HFFc6 (cell line): ENCODE measurements at regions not wholly inside any gene's neighbourhood (a gene's known extent, or its start where the extent isn't known, plus 50 kb on each side); places are given as distances from the start of the nearest gene placed in this dataset.

ENCODE experiments used
- DNase-seq: peaks from one replicate; pipeline ENCODE4 v3.0.0-alpha.2; 2018
- H3K27ac Mint-ChIP-seq: 2 replicates; pipeline ENCODE4 v1.8.0; 2020; ENCODE audit warnings: mild to moderate bottlenecking, mixed read lengths
- H3K27me3 Mint-ChIP-seq: 2 replicates; pipeline ENCODE4 v1.8.0; 2021; ENCODE audit warnings: mild to moderate bottlenecking, moderate library complexity, mixed read lengths; ENCODE audit not compliant: insufficient read depth
- H3K36me3 Mint-ChIP-seq: 2 replicates; pipeline ENCODE4 v1.8.0; 2021; ENCODE audit warnings: low read depth, mixed read lengths
- H3K4me1 Mint-ChIP-seq: 2 replicates; pipeline ENCODE4 v1.8.0; 2020; ENCODE audit warnings: low read depth, mixed read lengths
- H3K4me3 Mint-ChIP-seq: 2 replicates; pipeline ENCODE4 v1.8.0; 2020; ENCODE audit warnings: mild to moderate bottlenecking, moderate library complexity, mixed read lengths
- H3K9me3 Mint-ChIP-seq: 2 replicates; pipeline ENCODE4 v1.8.0; 2020; ENCODE audit warnings: mild to moderate bottlenecking, mixed read lengths
- TF ChIP-seq, protein P1 (sequence below): fragments of 200-600 bp; sonication (generic); IDR thresholded peaks from 2 replicates; pipeline ENCODE4 v1.5.0; 2021; ENCODE audit warnings: antibody characterized with exemption, mild to moderate bottlenecking

DNA sequence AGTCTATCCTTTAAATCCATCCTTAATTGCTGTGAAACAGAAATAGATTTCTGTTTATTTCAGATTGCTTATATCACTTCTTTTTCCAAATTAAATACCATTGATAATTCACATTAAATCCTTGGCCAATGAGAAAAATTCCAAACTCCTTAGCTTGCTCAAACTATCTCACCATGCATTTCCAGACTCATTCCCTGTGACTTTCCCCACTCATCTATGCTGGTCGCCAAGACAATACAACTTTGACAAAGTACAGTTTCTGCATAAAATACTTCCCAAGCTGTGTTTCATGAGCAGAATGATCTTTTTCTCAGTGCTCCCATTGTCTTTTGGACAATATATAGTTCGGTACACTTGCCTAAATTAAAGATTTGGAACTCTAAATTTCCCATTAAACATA, 575.6 kb downstream of the CPS1 start:
- Mint-ChIP-seq H3K36me3 (no peaks in the 10 kb centered on the region), H3K4me1 (no peaks in the 10 kb centered on the region), H3K27ac (no peak overlapping the region), H3K9me3 (peaks cover 15% of the 10 kb centered on the region), H3K4me3 (no peak overlapping the region), H3K27me3 (no peaks in the 10 kb centered on the region)
- DNase-seq = no peak
- TF ChIP-seq, protein P1, sequence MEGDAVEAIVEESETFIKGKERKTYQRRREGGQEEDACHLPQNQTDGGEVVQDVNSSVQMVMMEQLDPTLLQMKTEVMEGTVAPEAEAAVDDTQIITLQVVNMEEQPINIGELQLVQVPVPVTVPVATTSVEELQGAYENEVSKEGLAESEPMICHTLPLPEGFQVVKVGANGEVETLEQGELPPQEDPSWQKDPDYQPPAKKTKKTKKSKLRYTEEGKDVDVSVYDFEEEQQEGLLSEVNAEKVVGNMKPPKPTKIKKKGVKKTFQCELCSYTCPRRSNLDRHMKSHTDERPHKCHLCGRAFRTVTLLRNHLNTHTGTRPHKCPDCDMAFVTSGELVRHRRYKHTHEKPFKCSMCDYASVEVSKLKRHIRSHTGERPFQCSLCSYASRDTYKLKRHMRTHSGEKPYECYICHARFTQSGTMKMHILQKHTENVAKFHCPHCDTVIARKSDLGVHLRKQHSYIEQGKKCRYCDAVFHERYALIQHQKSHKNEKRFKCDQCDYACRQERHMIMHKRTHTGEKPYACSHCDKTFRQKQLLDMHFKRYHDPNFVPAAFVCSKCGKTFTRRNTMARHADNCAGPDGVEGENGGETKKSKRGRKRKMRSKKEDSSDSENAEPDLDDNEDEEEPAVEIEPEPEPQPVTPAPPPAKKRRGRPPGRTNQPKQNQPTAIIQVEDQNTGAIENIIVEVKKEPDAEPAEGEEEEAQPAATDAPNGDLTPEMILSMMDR = no peak

DNA sequence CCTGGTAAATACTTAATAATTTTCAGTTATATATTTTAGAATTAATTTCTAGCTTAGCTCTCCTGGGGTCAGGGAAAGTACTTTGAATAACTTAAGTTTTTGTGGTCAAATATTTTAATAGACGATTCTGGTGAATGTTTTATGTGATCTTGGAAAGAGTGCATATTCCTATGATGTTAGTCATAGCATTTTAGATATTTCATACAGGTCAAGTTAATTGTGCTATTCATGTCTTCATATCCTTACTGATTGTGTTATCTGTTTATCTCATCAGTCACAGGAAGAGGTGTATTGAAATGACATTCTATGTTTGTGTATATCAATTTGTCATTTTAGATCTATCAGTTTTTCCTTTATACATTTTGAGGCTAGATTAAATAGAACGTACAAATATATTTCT, 576.2 kb downstream of the CPS1 start:
- Mint-ChIP-seq H3K4me1 (no peaks in the 10 kb centered on the region), H3K27ac (no peak overlapping the region), H3K27me3 (no peaks in the 10 kb centered on the region), H3K4me3 (no peak overlapping the region), H3K36me3 (no peaks in the 10 kb centered on the region), H3K9me3 (peaks cover 15% of the 10 kb centered on the region)
- DNase-seq = no peak
- TF ChIP-seq, protein P1 = no peak

GRCh38 chr2:211133766-211134165, 577.4 kb downstream of the CPS1 start:
- peaks cover 26% of the 10 kb centered on the region for H3K9me3 Mint-ChIP-seq
- DNase-seq = no peak
- H3K27me3 Mint-ChIP-seq = no peaks in the 10 kb centered on the region
- TF ChIP-seq, protein P1 = no peak
- H3K4me3 Mint-ChIP-seq = no peak overlapping the region
- H3K4me1 Mint-ChIP-seq = no peaks in the 10 kb centered on the region
- no peaks in the 10 kb centered on the region for H3K36me3 Mint-ChIP-seq
- no peak overlapping the region for H3K27ac Mint-ChIP-seq

- Mint-ChIP-seq H3K4me1 (no peaks in the 10 kb centered on the region), H3K27me3 (no peaks in the 10 kb centered on the region; the same call in 1 of the 2 replicates), H3K27ac (no peak overlapping the region), H3K9me3 (peaks cover 28% of the 10 kb centered on the region), H3K36me3 (no peaks in the 10 kb centered on the region), H3K4me3 (no peak overlapping the region)
- DNase-seq = no peak
- TF ChIP-seq, protein P1 = no peak
These were observed 582.2 kb downstream of the CPS1 start for GRCh38 chr2:211138551-211138950.

DNA sequence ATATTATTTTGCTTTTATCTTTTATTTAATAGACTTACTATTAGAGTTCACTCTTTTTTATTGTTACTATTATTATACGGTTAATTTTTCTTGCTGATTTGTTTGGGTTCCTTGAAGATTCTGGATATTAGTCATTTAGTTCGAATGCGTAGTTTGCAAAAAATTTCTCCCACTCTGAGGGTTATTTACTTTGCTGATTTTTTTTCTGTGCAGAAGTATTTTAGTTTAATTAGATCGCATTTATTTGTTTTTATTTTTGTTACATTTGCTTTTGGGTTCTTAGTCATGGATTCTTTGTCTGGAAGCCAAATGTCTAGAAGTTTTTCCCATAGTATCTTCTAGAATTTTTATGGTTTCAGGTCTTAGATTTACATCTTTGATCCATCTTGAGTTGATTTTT, 585.2 kb downstream of the CPS1 start:
- Mint-ChIP-seq H3K4me3 (no peak overlapping the region), H3K4me1 (no peaks in the 10 kb centered on the region), H3K27ac (no peak overlapping the region), H3K36me3 (no peaks in the 10 kb centered on the region), H3K9me3 (peaks cover 32% of the 10 kb centered on the region), H3K27me3 (no peaks in the 10 kb centered on the region; the same call in 1 of the 2 replicates)
- TF ChIP-seq, protein P1 = no peak
- DNase-seq = no peak

DNA sequence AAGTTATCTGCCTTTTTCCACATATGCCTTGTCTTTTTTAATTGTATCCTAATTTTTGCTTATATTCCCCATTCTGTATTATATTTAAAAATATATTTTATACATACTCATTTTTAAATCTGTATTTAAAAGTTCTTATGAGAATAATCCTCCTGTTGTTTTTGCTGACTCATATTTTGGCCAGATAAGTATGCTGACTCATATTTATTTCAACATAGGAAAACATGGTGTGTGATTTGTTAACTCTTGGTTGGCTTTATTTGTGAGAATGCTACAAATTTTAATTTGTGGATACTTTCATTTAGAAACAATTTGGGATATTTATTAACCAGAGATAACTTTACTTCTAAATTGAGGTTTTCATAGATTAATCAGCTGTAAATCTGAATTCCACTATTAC, 587.7 kb downstream of the CPS1 start:
- H3K9me3 Mint-ChIP-seq = peaks cover 21% of the 10 kb centered on the region
- H3K36me3 Mint-ChIP-seq = no peaks in the 10 kb centered on the region
- H3K27me3 Mint-ChIP-seq = no peaks in the 10 kb centered on the region; the same call in 1 of the 2 replicates
- H3K4me3 Mint-ChIP-seq = no peak overlapping the region
- DNase-seq = peak; percentile 5
- no peaks in the 10 kb centered on the region for H3K4me1 Mint-ChIP-seq
- TF ChIP-seq, protein P1 = no peak
- no peak overlapping the region for H3K27ac Mint-ChIP-seq
